Skeletal muscle tissue (tissue), 3 donors: ENCODE measurements at regions not wholly inside any gene's neighbourhood (a gene's known extent, or its start where the extent isn't known, plus 50 kb on each side); places are given as distances from the start of the nearest gene placed in this dataset.

Experiments used
- H3K27ac ChIP-seq: one replicate; pipeline ENCODE4 v1.7.0; 2013; ENCODE audit warnings: mild to moderate bottlenecking, low read depth, low read length, inconsistent platforms
- H3K27me3 ChIP-seq, 3 donors: one replicate each; pipeline ENCODE4 v1.7.0; 2013; ENCODE audit warnings: low read length in 3 of 3; ENCODE audit not compliant: control insufficient read depth in 3 of 3, insufficient read depth in 3 of 3
- H3K36me3 ChIP-seq, 3 donors: one replicate each; pipeline ENCODE4 v1.7.0; 2013; ENCODE audit warnings: low read length in 3 of 3; ENCODE audit not compliant: control insufficient read depth in 3 of 3, insufficient read depth in 3 of 3
- H3K4me1 ChIP-seq, 3 donors: one replicate each; pipeline ENCODE4 v1.7.0; 2013; ENCODE audit warnings: low read length in 3 of 3, mild to moderate bottlenecking in 3 of 3; ENCODE audit not compliant: control insufficient read depth in 3 of 3, insufficient read depth in 3 of 3
- H3K4me3 ChIP-seq, 3 donors: one replicate each; pipeline ENCODE4 v1.7.0; 2013; ENCODE audit warnings: low read length in 3 of 3
- H3K9ac ChIP-seq, 3 donors: one replicate each; pipeline ENCODE4 v1.7.0; 2013; ENCODE audit warnings: low read length in 3 of 3, mild to moderate bottlenecking in 3 of 3, moderate library complexity in 2 of 3, low read depth in 1 of 3
- H3K9me3 ChIP-seq, 3 donors: one replicate each; pipeline ENCODE4 v1.7.0; 2013; ENCODE audit warnings: low read length in 3 of 3; ENCODE audit not compliant: control insufficient read depth in 3 of 3
- donor health status: Osteomylitis.

DNA sequence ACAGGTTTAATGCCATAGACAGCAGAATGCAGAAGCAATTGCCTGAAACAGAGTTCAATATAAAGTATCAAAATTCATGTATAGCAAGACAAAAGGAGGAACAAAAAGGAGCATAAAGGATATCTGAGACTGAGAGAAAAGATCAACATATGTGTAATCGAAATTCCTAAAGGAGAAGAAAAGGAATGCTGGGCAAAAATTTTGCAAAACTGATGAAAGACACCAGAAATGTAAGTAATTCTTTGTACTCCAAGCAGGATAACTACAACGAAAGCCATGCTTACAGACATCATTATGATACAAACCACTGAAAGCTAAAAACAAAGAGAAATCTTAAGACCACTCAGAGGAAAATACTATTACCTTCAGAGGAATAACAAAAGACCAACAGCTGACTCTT, 72.8 kb upstream of the MTAP start:
- Histone ChIP-seq H3K9ac (no peak overlapping the region), H3K4me1 (no peaks in the 10 kb centered on the region), H3K4me3 (no peak overlapping the region), H3K9me3 (no peaks in the 10 kb centered on the region), H3K36me3 (no peaks in the 10 kb centered on the region), H3K27me3 (no peaks in the 10 kb centered on the region), H3K27ac (no peak overlapping the region)

DNA sequence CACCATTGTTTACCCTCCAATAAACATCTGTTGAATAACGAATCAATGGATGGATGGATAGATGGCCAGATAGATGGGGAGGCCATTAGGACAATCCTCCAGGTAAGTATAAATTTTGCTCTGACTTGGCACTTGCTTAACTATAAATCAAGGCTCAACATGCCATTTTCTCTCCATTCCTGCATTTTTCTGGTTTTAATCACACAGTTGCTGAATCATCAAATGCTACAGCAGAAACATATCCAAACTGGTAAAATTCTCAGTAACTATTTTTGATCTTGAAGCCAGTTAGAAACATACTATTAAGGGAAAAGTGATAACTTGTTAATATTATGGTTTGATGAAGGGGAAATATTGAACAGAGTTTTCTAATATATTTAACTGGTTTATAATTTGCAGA, 71.5 kb upstream of the MTAP start:
- Histone ChIP-seq H3K27me3 (no peaks in the 10 kb centered on the region), H3K4me1 (no peaks in the 10 kb centered on the region)

DNA sequence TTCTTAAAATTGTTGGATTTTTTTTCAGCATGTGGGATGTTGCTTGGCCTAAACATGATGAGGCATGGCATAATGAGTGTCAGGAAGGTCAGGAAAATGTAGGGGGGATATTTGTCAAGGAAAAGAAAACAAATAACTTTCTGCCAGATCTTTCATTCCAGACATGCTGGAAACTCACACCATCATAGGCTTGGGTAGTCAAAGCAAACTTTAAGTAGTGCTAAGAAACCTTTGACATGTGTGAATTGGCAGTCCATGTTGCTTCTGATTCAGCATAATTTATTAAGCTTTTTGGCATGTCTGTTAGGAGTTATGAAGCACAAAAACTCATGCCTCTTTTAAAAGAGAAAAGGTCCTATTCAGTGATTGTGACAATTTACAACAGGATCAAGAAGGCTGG, 61.3 kb upstream of the MTAP start:
- Histone ChIP-seq H3K4me3 (no peak overlapping the region), H3K36me3 (no peaks in the 10 kb centered on the region), H3K9me3 (no peaks in the 10 kb centered on the region), H3K4me1 (no peaks in the 10 kb centered on the region), H3K27ac (no peak overlapping the region), H3K27me3 (peaks cover 0 to 3% (median 2%) of the 10 kb centered on the region in 3 donors), H3K9ac (no peak overlapping the region)

More for the DNA sequence above, 71.5 kb upstream of the MTAP start:
- H3K36me3 ChIP-seq: no peaks in the 10 kb centered on the region
- H3K27ac ChIP-seq: no peak overlapping the region
- no peak overlapping the region for H3K9ac ChIP-seq
- no peaks in the 10 kb centered on the region for H3K9me3 ChIP-seq
- H3K4me3 ChIP-seq: no peak overlapping the region

DNA sequence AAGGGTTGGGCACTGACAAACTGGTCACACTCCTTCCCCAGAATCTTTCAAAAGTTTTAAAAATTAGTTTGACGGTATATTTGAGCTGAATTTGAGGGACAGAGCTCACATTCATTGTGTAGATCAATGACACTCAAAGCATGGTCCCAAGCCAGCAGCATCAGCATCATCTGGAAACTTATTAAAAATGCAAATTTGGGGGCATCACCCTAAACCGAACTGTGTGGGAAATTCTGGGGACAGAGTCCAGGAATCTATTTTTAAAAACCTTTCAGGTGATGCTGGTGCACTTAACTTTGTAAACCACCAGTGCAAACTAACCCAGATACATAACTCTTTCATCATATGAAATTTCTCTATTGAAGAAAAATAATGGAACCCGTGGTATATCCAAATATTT, 58.1 kb upstream of the MTAP start:
- Histone ChIP-seq H3K4me1 (no peaks in the 10 kb centered on the region), H3K9me3 (no peaks in the 10 kb centered on the region), H3K27ac (no peak overlapping the region), H3K36me3 (no peaks in the 10 kb centered on the region), H3K4me3 (no peak overlapping the region), H3K27me3 (peaks cover 0 to 3% (median 0%) of the 10 kb centered on the region in 3 donors), H3K9ac (no peak overlapping the region)

DNA sequence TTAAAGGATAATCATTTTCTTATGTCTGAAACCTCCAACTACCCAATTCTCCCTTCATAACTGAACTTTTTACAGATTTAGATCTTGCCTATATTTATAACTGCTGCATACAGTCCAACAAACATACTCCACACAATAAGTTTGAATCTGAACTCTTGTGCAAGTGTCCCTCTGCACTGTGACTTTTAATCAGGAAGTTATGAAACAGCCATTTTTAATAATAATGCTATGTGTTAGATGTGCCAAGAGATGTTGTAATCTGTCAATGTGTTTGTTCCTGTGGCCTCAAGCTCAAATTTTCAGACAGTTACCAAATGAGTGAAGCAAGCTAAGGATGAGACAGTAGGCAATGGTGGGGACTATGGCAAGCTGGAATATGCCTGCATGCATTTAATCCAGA, 57.6 kb upstream of the MTAP start:
- Histone ChIP-seq H3K4me3 (no peak overlapping the region), H3K36me3 (no peaks in the 10 kb centered on the region), H3K27me3 (peaks cover 0 to 3% (median 0%) of the 10 kb centered on the region in 3 donors), H3K27ac (no peak overlapping the region), H3K9me3 (no peaks in the 10 kb centered on the region), H3K9ac (no peak overlapping the region), H3K4me1 (no peaks in the 10 kb centered on the region)

DNA sequence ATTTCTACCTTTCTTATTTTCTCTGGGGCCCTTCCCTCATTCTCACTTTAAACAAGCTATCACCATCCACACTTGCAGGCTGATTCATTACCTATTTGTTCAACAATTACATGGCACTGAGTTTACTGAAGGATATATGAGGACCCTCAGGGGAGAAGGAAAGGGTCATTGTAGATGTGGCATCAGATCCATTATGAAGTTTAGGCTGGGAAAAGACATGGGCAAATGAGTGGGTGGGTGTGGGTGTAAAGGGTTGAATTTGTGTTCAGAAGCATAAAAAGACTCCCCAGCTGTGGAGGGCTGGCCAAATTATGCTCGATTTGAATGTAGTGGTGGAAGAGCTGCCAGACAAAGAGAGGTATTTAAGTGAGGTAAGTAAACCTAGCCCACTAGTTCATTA, 55.9 kb upstream of the MTAP start:
- no peaks in the 10 kb centered on the region for H3K27me3 ChIP-seq
- H3K4me3 ChIP-seq: no peak overlapping the region
- no peaks in the 10 kb centered on the region for H3K9me3 ChIP-seq
- H3K27ac ChIP-seq: no peak overlapping the region
- no peaks in the 10 kb centered on the region for H3K4me1 ChIP-seq
- no peak overlapping the region for H3K9ac ChIP-seq
- no peaks in the 10 kb centered on the region for H3K36me3 ChIP-seq

DNA sequence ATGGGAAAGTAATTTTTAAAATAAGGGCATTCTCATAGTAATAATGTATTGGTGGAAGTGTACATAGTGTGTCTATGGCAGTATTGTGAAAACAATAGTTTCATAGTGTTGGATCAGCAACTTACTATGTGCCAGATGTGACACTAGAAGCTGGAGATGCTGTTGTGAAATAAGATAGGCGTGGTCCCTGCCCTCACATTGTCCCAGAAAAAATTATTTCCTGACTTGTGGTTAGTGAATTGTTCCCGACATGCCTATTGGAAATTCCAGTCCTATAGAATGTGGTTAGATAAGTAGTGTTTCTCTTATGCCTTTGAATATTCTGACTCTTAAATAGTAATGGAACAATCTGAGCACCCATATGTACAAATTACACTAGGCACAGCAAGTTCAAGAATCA, 55.3 kb upstream of the MTAP start:
- Histone ChIP-seq H3K27ac (no peak overlapping the region), H3K9ac (no peak overlapping the region), H3K4me3 (no peak overlapping the region), H3K9me3 (no peaks in the 10 kb centered on the region), H3K4me1 (no peaks in the 10 kb centered on the region), H3K27me3 (no peaks in the 10 kb centered on the region), H3K36me3 (no peaks in the 10 kb centered on the region)

DNA sequence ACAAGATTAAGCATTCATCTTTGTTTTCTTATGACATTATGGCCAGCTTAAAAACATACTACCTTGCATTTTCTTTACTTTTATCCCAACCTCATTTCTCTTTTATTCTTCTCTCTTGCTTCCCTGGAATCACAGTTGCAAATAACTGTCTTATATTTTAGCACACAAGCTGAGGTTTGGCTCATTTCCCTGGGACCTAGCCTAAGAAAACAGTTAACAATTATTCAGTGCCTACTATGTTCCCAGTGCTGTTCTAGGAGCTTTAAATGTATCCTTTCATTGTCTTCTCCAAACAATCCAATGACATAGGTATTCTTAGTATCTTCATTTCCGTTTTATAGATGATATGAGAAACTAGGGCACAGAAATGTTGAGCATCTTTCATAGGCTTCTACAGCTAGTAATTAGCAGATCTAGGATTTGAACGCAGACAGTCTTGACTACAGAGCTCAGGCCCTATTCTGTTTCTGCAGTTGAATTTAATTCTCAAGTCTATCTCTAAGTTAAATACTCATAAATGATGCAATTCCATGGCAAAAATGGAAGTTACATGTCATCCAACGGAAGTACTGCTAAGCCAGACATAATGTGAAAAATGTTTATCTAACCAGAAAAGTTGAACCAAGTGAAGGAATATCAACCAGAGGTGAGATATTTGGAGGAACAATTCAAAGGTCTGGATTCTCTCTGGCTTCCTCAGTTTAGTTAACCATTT, 52.3 kb upstream of the MTAP start:
- H3K9me3 ChIP-seq: no peaks in the 10 kb centered on the region

DNA sequence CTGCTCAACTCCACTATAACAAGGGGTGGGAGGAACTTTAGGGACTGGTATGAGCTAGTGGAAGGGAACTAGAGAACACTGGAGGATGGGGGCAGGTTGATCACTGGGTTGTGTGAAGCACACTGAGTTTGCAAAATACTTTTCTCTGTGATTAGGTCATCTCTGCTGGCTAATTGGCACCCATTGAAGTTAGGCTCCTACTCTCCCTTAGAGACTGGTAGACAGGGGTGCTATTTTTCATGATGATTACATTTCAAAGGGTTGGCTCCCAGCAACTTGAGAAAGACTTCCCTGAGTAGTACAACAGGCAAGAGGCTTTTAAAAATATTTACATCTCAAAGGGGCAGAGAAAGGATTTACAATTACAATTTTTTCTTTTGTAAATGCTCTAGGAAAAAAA, 50.4 kb upstream of the MTAP start:
- Histone ChIP-seq H3K4me1 (no peaks in the 10 kb centered on the region), H3K27ac (no peak overlapping the region), H3K36me3 (no peaks in the 10 kb centered on the region), H3K9ac (no peak overlapping the region), H3K9me3 (no peaks in the 10 kb centered on the region), H3K27me3 (peaks cover 0 to 5% (median 0%) of the 10 kb centered on the region in 3 donors), H3K4me3 (no peak overlapping the region)

More for the DNA sequence above, 52.3 kb upstream of the MTAP start:
- Histone ChIP-seq H3K9ac (no peak overlapping the region), H3K4me3 (no peak overlapping the region), H3K27ac (no peak overlapping the region), H3K27me3 (peaks cover 0 to 3% (median 0%) of the 10 kb centered on the region in 3 donors), H3K36me3 (no peaks in the 10 kb centered on the region), H3K4me1 (no peaks in the 10 kb centered on the region)
